Lower lobe of right lung (tissue), 2 donors: ENCODE measurements at regions not wholly inside any gene's neighbourhood (a gene's known extent, or its start where the extent isn't known, plus 50 kb on each side); places are given as distances from the start of the nearest gene placed in this dataset.

Source experiments
- ATAC-seq, 2 donors: fragments of 200-7000 bp; cut with Tn5 transposase; one replicate each; pipeline ENCODE4 v1.9.1; 2020 to 2022; ENCODE audit warnings: mild to moderate bottlenecking in 2 of 2, moderate library complexity in 2 of 2
- DNase-seq: peaks from one replicate; pipeline ENCODE4 v3.0.0-alpha.2; 2020
- H3K27ac ChIP-seq: fragments of 200-600 bp; one replicate; pipeline ENCODE4 v1.8.0; 2022
- H3K27me3 ChIP-seq: fragments of 200-600 bp; one replicate; pipeline ENCODE4 v1.8.0; 2022; ENCODE audit warnings: low read depth
- H3K36me3 ChIP-seq: fragments of 200-600 bp; one replicate; pipeline ENCODE4 v1.8.0; 2022; ENCODE audit warnings: mild to moderate bottlenecking
- H3K4me1 ChIP-seq: fragments of 200-600 bp; one replicate; pipeline ENCODE4 v1.8.0; 2022
- H3K4me3 ChIP-seq: fragments of 200-600 bp; one replicate; pipeline ENCODE4 v1.8.0; 2022; ENCODE audit warnings: mild to moderate bottlenecking
- H3K9me3 ChIP-seq: fragments of 200-600 bp; one replicate; pipeline ENCODE4 v1.8.0; 2022
- CTCF ChIP-seq: fragments of 200-600 bp; IDR thresholded peaks from one replicate; pipeline ENCODE4 v1.8.0; 2022; ENCODE audit warnings: antibody characterized with exemption, mild to moderate bottlenecking
- intact Hi-C: fragments of 100-400 bp; cut with DNase I; formaldehyde crosslinking; loops from one replicate; pipeline ENCODE4 v1.11.0; 2022
- donor health status: DM: no; HTN: yes; CAD: no; lungs with severe emphysema.

- intact Hi-C loops = no loop called here
These were observed 115.0 kb upstream of the SLC25A33 start for GRCh38 chr1:9424261-9424660.

GRCh38 chr1:9425859-9426258 is 113.4 kb upstream of the SLC25A33 start:
- Histone ChIP-seq H3K36me3 (no peaks in the 10 kb centered on the region), H3K27me3 (no peaks in the 10 kb centered on the region), H3K27ac (no peak overlapping the region), H3K4me3 (no peak overlapping the region), H3K9me3 (no peaks in the 10 kb centered on the region), H3K4me1 (peaks cover 14% of the 10 kb centered on the region)
- intact Hi-C loops = no loop called here
- no peak for TF ChIP-seq CTCF
- ATAC-seq = no peak
- DNase-seq = no peak

More at GRCh38 chr1:9424261-9424660, 115.0 kb upstream of the SLC25A33 start:
- Histone ChIP-seq H3K27me3 (no peaks in the 10 kb centered on the region), H3K9me3 (no peaks in the 10 kb centered on the region), H3K36me3 (no peaks in the 10 kb centered on the region), H3K4me1 (peaks cover 9% of the 10 kb centered on the region), H3K27ac (no peak overlapping the region), H3K4me3 (no peak overlapping the region)
- ATAC-seq (no peak), DNase-seq (no peak)
- no peak for TF ChIP-seq CTCF

- ATAC-seq = peak in 1 of 2 donors; percentile 17
- intact Hi-C loops = no loop called here
- no peak for TF ChIP-seq CTCF
- Histone ChIP-seq H3K27me3 (no peaks in the 10 kb centered on the region), H3K4me3 (no peak overlapping the region), H3K4me1 (peaks cover 14% of the 10 kb centered on the region), H3K27ac (no peak overlapping the region), H3K36me3 (no peaks in the 10 kb centered on the region), H3K9me3 (no peaks in the 10 kb centered on the region)
- DNase-seq = no peak
These were observed 113.0 kb upstream of the SLC25A33 start for GRCh38 chr1:9426291-9426711.

- no peaks in the 10 kb centered on the region for H3K27me3 ChIP-seq
- H3K36me3 ChIP-seq = no peaks in the 10 kb centered on the region
- DNase-seq (no peak), ATAC-seq (no peak)
- peaks cover 14% of the 10 kb centered on the region for H3K4me1 ChIP-seq
- intact Hi-C loops = no loop called here
- H3K27ac ChIP-seq = no peak overlapping the region
- H3K9me3 ChIP-seq = no peaks in the 10 kb centered on the region
- TF ChIP-seq CTCF = no peak
- no peak overlapping the region for H3K4me3 ChIP-seq
These were observed 111.9 kb upstream of the SLC25A33 start for GRCh38 chr1:9427388-9427787.

- Histone ChIP-seq H3K27ac (peak overlapping the region; percentile 70), H3K27me3 (no peaks in the 10 kb centered on the region), H3K4me1 (peaks cover 14% of the 10 kb centered on the region), H3K36me3 (no peaks in the 10 kb centered on the region), H3K9me3 (no peaks in the 10 kb centered on the region), H3K4me3 (peak overlapping the region; percentile 54)
- DNase-seq (peak; percentile 99), ATAC-seq (peak; percentile 98 to 99)
- TF ChIP-seq CTCF = peak; percentile 21
- intact Hi-C loops = no loop called here
These were observed 110.5 kb upstream of the SLC25A33 start for GRCh38 chr1:9428601-9429341.
